Activated naive CD4-positive, alpha-beta T cell treated with anti-CD3 and anti-CD28 coated beads, Interleukin-2, amount 50 U/mL, for 24 hours (primary cell): ENCODE measurements at regions not wholly inside any gene's neighbourhood (a gene's known extent, or its start where the extent isn't known, plus 50 kb on each side); places are given as distances from the start of the nearest gene placed in this dataset.

Experiments
- H3K27ac Mint-ChIP-seq: one replicate; pipeline ENCODE4 v1.8.0; 2021; ENCODE audit warnings: mild to moderate bottlenecking, mixed read lengths
- H3K27me3 Mint-ChIP-seq: one replicate; pipeline ENCODE4 v1.8.0; 2021; ENCODE audit warnings: mixed read lengths
- H3K36me3 Mint-ChIP-seq: one replicate; pipeline ENCODE4 v1.8.0; 2021; ENCODE audit warnings: mixed read lengths
- H3K4me1 Mint-ChIP-seq: one replicate; pipeline ENCODE4 v1.8.0; 2021; ENCODE audit warnings: mixed read lengths
- H3K4me3 Mint-ChIP-seq: one replicate; pipeline ENCODE4 v1.8.0; 2021; ENCODE audit warnings: mild to moderate bottlenecking, mixed read lengths
- H3K9me3 Mint-ChIP-seq: one replicate; pipeline ENCODE4 v1.8.0; 2021; ENCODE audit warnings: mixed read lengths

GRCh38 chr10:9757176-9757575 lies 1260.5 kb upstream of the CELF2 start:
- no peak overlapping the region for H3K4me3 Mint-ChIP-seq
- no peaks in the 10 kb centered on the region for H3K9me3 Mint-ChIP-seq
- no peaks in the 10 kb centered on the region for H3K4me1 Mint-ChIP-seq
- H3K27me3 Mint-ChIP-seq: peaks cover 1% of the 10 kb centered on the region
- H3K36me3 Mint-ChIP-seq: no peaks in the 10 kb centered on the region
- H3K27ac Mint-ChIP-seq: no peak overlapping the region

GRCh38 chr10:9759596-9759995 lies 1258.1 kb upstream of the CELF2 start:
- no peak overlapping the region for H3K27ac Mint-ChIP-seq
- no peaks in the 10 kb centered on the region for H3K4me1 Mint-ChIP-seq
- H3K36me3 Mint-ChIP-seq: no peaks in the 10 kb centered on the region
- H3K27me3 Mint-ChIP-seq: peaks cover 1% of the 10 kb centered on the region
- no peak overlapping the region for H3K4me3 Mint-ChIP-seq
- no peaks in the 10 kb centered on the region for H3K9me3 Mint-ChIP-seq

GRCh38 chr10:9762966-9763656 lies 1254.6 kb upstream of the CELF2 start:
- H3K27ac Mint-ChIP-seq: no peak overlapping the region
- no peak overlapping the region for H3K4me3 Mint-ChIP-seq
- H3K4me1 Mint-ChIP-seq: no peaks in the 10 kb centered on the region
- no peaks in the 10 kb centered on the region for H3K36me3 Mint-ChIP-seq
- H3K27me3 Mint-ChIP-seq: no peaks in the 10 kb centered on the region
- no peaks in the 10 kb centered on the region for H3K9me3 Mint-ChIP-seq

GRCh38 chr10:9766762-9767161 lies 1250.9 kb upstream of the CELF2 start:
- Mint-ChIP-seq H3K4me3 (no peak overlapping the region), H3K27ac (no peak overlapping the region), H3K36me3 (no peaks in the 10 kb centered on the region), H3K9me3 (no peaks in the 10 kb centered on the region), H3K4me1 (no peaks in the 10 kb centered on the region), H3K27me3 (peaks cover 3% of the 10 kb centered on the region)

GRCh38 chr10:9781666-9782065 lies 1236.0 kb upstream of the CELF2 start:
- no peaks in the 10 kb centered on the region for H3K36me3 Mint-ChIP-seq
- H3K4me3 Mint-ChIP-seq: no peak overlapping the region
- H3K27ac Mint-ChIP-seq: no peak overlapping the region
- H3K27me3 Mint-ChIP-seq: peaks cover 5% of the 10 kb centered on the region
- H3K9me3 Mint-ChIP-seq: peaks cover 4% of the 10 kb centered on the region
- H3K4me1 Mint-ChIP-seq: no peaks in the 10 kb centered on the region

- Mint-ChIP-seq H3K4me3 (no peak overlapping the region), H3K27me3 (peaks cover 4% of the 10 kb centered on the region), H3K4me1 (no peaks in the 10 kb centered on the region), H3K9me3 (no peaks in the 10 kb centered on the region), H3K27ac (no peak overlapping the region), H3K36me3 (no peaks in the 10 kb centered on the region)
Observed at GRCh38 chr10:9786101-9786500, 1231.6 kb upstream of the CELF2 start.

- H3K27me3 Mint-ChIP-seq: peaks cover 4% of the 10 kb centered on the region
Observed at GRCh38 chr10:9786576-9786975, 1231.1 kb upstream of the CELF2 start.

GRCh38 chr10:9789996-9790395 lies 1227.7 kb upstream of the CELF2 start:
- Mint-ChIP-seq H3K9me3 (no peaks in the 10 kb centered on the region), H3K27me3 (peaks cover 8% of the 10 kb centered on the region), H3K27ac (no peak overlapping the region), H3K4me1 (no peaks in the 10 kb centered on the region), H3K36me3 (no peaks in the 10 kb centered on the region), H3K4me3 (no peak overlapping the region)

More at GRCh38 chr10:9786576-9786975, 1231.1 kb upstream of the CELF2 start:
- Mint-ChIP-seq H3K36me3 (no peaks in the 10 kb centered on the region), H3K4me3 (no peak overlapping the region), H3K9me3 (no peaks in the 10 kb centered on the region), H3K27ac (no peak overlapping the region), H3K4me1 (no peaks in the 10 kb centered on the region)

- Mint-ChIP-seq H3K4me3 (no peak overlapping the region), H3K4me1 (no peaks in the 10 kb centered on the region), H3K36me3 (no peaks in the 10 kb centered on the region), H3K27ac (no peak overlapping the region), H3K9me3 (no peaks in the 10 kb centered on the region), H3K27me3 (peaks cover 8% of the 10 kb centered on the region)
Observed at GRCh38 chr10:9792181-9792580, 1225.5 kb upstream of the CELF2 start.

GRCh38 chr10:9796564-9796963 lies 1221.1 kb upstream of the CELF2 start:
- Mint-ChIP-seq H3K9me3 (no peaks in the 10 kb centered on the region), H3K4me3 (no peak overlapping the region), H3K4me1 (no peaks in the 10 kb centered on the region), H3K27me3 (peaks cover 4% of the 10 kb centered on the region), H3K36me3 (no peaks in the 10 kb centered on the region), H3K27ac (no peak overlapping the region)

GRCh38 chr10:9800011-9800410 lies 1217.7 kb upstream of the CELF2 start:
- Mint-ChIP-seq H3K27me3 (peaks cover 5% of the 10 kb centered on the region), H3K9me3 (no peaks in the 10 kb centered on the region), H3K4me1 (no peaks in the 10 kb centered on the region), H3K4me3 (no peak overlapping the region), H3K36me3 (no peaks in the 10 kb centered on the region), H3K27ac (no peak overlapping the region)

- no peaks in the 10 kb centered on the region for H3K9me3 Mint-ChIP-seq
- H3K4me3 Mint-ChIP-seq: no peak overlapping the region
- H3K27me3 Mint-ChIP-seq: peaks cover 5% of the 10 kb centered on the region
- H3K36me3 Mint-ChIP-seq: no peaks in the 10 kb centered on the region
- no peaks in the 10 kb centered on the region for H3K4me1 Mint-ChIP-seq
- H3K27ac Mint-ChIP-seq: no peak overlapping the region
Observed at GRCh38 chr10:9800571-9800970, 1217.1 kb upstream of the CELF2 start.

GRCh38 chr10:9807846-9808245 lies 1209.8 kb upstream of the CELF2 start:
- no peaks in the 10 kb centered on the region for H3K9me3 Mint-ChIP-seq
- peaks cover 6% of the 10 kb centered on the region for H3K27me3 Mint-ChIP-seq
- no peaks in the 10 kb centered on the region for H3K36me3 Mint-ChIP-seq
- no peak overlapping the region for H3K27ac Mint-ChIP-seq
- no peaks in the 10 kb centered on the region for H3K4me1 Mint-ChIP-seq
- no peak overlapping the region for H3K4me3 Mint-ChIP-seq

GRCh38 chr10:9811601-9812000 lies 1206.1 kb upstream of the CELF2 start:
- peaks cover 5% of the 10 kb centered on the region for H3K9me3 Mint-ChIP-seq

GRCh38 chr10:9814285-9814864 lies 1203.3 kb upstream of the CELF2 start:
- H3K36me3 Mint-ChIP-seq: no peaks in the 10 kb centered on the region
- no peaks in the 10 kb centered on the region for H3K4me1 Mint-ChIP-seq
- no peak overlapping the region for H3K27ac Mint-ChIP-seq
- H3K27me3 Mint-ChIP-seq: peaks cover 6% of the 10 kb centered on the region
- peaks cover 8% of the 10 kb centered on the region for H3K9me3 Mint-ChIP-seq
- H3K4me3 Mint-ChIP-seq: no peak overlapping the region

More at GRCh38 chr10:9811601-9812000, 1206.1 kb upstream of the CELF2 start:
- H3K4me1 Mint-ChIP-seq: no peaks in the 10 kb centered on the region
- no peak overlapping the region for H3K27ac Mint-ChIP-seq
- H3K27me3 Mint-ChIP-seq: peaks cover 6% of the 10 kb centered on the region
- H3K4me3 Mint-ChIP-seq: no peak overlapping the region
- no peaks in the 10 kb centered on the region for H3K36me3 Mint-ChIP-seq

- Mint-ChIP-seq H3K27me3 (peaks cover 7% of the 10 kb centered on the region), H3K4me3 (no peak overlapping the region), H3K9me3 (peaks cover 8% of the 10 kb centered on the region), H3K36me3 (no peaks in the 10 kb centered on the region), H3K27ac (no peak overlapping the region), H3K4me1 (no peaks in the 10 kb centered on the region)
Observed at GRCh38 chr10:9819756-9820494, 1197.7 kb upstream of the CELF2 start.
